Hematopoietic multipotent progenitor cell (in vitro differentiated cells): ENCODE measurements at regions not wholly inside any gene's neighbourhood (a gene's known extent, or its start where the extent isn't known, plus 50 kb on each side); places are given as distances from the start of the nearest gene placed in this dataset.
"Not testable (repeated sequence)": the region's sequence is repeated elsewhere in the genome, so short reads cannot be mapped to it uniquely, and the experiment has no call there.

Experiments
- DNase-seq, 3 donors: peaks; one replicate each; pipeline ENCODE4 v3.0.0-alpha.2; 2011 to 2015; ENCODE audit warnings: low read depth in 2 of 3, low spot score in 2 of 3

DNA sequence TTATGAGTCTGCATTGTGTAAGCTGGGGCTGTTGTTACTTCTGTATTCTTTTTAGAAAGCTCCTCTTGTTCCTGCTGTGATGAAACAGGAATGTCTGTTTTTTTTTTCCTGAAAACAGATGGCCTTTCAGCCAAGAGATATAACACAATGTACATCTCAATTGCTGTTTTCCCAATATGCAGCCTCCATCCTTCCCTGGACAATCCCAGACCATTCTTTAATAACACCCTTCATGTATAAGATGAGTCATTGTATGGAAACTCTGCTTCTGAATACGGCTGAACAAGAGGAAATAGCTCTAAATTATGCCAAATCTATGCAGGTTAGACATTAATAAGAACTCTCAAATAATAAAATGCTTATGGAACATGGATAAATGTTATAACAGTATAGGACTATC, 60.2 kb upstream of the LRRC4C start:
- no peak for DNase-seq

DNA sequence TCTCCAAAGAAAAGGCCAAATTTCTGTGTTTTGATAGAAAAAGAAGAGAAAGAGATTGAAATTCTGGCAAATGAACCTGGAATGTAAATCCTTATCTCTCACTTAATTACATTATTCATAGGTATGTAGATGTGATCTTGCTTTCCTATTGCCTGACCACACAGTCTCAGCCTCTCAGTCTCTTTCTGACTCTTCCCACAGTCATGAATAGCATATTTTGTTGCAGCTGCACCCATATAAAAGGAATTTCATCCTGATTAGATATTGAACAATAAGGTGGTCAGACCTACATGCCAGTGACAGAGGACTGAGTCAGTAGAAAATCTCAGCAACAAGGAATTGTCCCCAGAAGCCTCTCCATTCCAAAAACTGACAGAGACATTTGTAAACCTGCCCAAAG, 62.9 kb upstream of the LRRC4C start:
- DNase-seq = no peak

DNA sequence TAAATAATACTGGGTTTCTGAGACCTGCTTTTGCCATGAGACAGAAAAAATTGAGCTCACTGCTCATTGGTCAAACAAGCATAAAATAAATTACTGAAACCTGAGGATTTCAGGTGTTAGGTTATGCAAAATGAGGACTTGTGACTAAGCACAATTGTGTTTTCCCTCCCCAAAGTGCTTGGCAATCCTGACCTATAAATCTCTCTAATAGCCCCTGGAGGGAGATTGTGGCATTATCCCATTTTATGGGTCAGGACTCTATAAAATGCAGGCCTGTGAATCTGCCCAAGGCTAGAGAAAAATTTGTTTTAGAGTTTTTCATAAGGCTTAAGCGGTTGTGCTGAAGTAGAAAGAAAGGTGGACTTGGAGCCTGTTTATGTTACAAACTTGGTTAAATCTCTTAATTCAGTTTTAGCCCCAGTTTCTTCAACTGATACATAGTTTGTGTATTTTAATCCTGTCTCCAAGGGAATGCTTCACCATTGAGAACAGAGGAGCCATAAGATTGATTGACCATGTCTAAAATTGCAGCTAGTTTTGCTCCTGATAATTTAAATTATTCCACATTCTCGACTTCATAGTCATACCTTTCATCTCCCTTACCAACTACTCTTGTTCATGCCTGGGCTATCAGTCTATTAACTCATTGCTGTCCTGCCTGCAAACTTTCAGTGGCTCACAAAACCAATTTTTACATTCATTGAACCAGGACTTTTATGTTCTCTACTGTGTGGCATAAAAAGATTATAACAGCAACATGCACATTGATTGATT, 63.6 kb upstream of the LRRC4C start:
- DNase-seq = no peak

DNA sequence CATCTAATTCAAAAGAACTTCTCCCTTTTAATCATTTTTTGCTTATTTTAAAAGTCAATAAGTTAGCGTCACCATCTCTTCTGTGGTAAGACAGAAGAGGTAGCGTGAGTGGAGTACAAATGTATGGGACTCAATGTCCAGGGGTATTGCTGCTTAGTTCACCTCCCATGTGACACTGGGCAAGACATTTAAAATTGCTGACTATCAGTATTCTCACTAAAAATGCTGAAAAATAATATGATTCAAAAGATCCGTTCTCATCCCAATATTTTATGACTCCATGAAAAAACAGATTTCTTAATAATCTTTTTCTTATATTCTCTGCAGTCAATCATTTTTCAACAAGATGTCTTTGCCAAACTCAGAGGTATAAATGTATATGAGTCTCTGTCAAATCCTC, 68.1 kb upstream of the LRRC4C start:
- no peak for DNase-seq

DNA sequence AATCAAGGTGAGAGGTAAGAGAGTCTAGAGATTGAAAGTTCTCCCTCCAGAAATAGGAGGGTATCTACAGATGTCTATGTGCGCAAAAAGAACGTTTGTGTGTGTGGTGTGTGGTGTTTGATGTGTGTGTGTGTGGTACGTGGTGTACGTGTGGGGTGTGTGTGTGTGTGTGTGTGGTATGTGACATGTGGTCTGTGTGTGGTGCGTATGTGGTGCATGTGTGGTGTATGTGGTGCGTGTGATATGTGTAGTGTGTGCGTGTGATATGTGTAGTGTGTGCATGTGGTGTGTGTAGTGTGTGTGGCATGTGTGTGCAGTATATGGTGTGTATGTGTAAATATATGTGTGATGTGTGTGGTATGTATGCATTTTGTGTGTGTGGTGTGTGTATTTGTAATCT, 73.0 kb upstream of the LRRC4C start:
- DNase-seq = no peak

DNA sequence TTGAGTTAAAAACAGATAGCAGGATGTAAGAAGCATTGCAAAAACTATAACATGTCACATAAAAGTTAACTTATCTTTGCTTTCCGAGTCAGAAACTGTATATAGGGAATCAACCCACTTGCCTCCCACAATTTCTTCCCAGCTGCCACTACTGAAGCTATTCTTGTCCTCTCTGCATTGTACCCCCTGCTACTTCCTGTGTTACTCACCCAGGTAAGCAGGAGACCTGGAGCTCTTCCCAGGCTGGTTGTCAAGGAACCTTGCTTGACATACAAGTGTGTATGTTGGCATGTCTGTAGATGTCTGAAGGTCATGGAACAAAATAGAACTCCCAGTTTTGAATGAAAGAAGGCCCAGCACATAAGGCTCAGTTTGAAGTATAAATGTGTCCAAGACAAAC, 74.3 kb upstream of the LRRC4C start:
- DNase-seq = no peak

DNA sequence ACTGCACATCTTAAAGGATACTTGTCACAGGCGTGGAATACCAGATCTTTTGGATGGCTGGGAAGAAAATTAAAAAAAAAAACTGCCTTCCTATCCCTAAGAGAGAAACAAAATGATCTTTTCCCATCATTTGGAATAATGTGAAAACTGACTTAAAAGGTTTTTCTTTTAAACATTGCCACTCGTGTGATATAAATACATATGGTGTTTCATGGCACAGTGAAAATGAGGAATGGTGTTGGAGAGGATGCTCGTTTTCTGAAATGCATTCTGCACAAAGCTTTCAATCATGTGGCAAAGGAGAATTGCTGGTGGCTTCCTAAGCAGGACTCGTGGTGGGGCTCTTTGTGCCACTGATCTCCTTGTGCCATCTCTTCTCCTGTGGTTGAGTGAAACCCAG, 74.9 kb upstream of the LRRC4C start:
- no peak for DNase-seq

DNA sequence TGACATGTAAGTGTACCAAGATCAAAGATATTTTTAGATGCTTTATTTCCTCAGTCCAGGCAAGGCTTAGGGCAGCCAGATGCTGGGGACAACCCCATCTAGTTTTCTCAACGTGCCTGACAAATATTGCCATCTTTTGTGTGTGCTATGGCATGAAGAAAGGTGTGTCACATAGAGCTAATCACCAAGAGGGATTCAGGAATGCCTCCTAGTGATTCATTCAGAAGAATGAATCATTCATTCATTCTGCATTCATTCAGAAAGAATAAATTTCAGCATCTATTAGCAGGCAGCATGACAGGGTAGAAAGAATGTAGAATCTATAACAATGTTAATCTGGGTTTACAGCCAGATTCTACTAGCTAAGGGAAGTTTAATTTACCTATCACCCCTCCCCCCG, 75.4 kb upstream of the LRRC4C start:
- DNase-seq = no peak

DNA sequence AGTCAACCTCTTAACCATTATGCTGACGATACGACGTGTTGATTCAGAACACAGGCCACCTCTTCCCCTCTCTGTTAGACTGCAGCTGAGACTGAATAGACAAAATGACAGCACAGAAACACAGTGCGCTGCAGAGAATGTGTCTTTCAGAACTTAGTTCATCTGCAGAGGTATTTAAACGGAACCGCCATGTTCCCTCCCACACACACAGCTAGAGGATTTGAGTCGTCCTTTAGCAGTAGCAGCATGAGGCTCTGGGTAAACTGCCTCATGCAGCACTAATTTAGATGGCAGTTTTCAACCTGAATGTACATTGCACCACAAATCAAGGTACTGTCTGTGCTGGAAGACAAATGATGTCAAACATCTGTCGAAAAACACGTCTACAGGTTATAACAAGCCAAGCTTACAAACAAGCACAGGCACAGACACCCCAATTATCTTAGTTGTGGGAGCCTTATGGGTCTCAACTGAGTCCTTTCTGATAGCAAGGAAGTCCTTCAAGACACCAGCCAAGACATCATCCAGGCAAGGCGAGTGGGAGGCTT, 76.6 kb upstream of the LRRC4C start:
- no peak for DNase-seq

DNA sequence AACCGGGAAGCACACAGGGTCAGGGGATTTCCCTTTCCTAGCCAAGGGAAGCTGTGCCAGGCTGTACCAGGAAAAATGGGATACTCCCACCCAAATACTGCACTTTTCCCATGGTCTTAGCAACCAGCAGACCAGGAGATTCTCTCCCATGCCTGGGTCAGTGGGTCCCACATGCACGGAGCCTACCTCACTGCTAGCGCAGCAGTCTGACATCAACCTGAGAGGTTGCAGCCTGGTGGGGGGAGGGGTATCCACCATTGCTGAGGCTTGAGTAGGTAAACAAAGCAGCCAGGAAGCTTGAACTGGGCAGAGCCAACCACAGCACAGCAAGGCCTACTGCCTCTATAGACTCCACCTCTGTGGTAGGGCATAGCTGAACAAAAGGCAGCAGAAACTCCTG, 85.5 kb upstream of the LRRC4C start:
- DNase-seq = not testable (repeated sequence)

DNA sequence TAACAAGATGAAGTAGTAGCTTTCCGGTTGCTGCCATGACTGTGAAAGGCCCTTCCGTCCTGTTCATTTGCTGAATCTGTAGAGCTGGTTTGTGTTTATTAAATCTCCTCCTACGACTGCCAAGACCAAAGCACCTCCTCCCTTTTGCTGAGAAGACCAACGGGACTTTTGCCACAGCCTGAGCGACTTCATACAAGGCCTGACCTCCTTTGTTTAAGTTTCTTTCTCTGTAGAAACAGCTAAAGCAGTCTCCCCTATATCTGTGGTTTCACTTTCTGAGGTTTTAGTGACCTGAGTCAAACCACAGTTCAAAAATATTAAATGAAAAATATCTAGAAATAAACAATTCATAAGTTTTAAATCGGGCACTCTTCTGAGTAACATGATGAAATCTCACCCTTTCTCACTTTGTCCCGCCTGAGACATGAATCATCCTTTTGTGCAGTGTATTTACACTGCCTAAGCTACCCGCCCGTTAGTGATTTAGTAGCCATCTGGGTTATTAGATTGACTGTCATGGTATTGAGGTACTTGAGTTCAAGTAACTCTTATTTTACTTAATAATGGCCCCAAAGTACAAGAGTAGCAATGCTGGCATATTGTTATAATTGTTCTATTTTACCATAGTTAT, 119.1 kb upstream of the LRRC4C start:
- DNase-seq = no peak

DNA sequence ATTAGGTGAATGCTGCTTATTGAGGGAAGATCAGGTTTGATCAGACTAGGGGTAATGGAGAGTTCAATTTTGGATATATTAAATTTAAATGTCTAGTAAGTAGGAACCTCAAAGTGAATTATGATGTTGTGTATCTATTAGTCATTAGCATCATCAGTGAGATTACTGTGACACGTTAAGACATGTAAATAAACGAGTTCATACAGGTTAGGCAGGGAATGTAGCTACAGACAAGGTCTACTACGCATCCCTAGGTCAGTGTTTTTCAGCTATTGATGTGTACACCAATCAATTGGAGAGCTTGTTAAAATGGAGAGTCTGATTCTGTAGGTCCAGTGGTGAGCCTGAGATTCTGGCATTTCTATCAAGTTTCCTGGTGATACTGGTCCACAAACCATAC, 120.1 kb upstream of the LRRC4C start:
- no peak for DNase-seq

DNA sequence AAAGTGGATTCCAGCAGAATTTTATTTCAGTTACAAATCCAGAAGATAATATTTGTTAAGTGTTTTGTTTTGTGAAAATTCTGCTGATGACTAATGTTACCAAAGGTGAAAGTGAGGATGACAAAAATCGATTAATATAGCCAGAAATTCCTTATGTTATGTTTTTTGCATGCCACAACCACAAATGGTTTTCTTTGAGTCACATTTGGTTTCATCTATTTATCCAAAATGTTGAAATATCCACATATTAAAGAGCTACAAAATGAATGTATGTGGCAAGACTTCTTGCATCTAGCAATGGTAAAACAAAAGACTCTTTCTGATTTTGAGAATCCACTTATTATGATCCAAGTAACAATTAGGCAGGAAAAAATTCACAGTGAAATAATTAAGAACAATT, 150.1 kb upstream of the LRRC4C start:
- DNase-seq = no peak

DNA sequence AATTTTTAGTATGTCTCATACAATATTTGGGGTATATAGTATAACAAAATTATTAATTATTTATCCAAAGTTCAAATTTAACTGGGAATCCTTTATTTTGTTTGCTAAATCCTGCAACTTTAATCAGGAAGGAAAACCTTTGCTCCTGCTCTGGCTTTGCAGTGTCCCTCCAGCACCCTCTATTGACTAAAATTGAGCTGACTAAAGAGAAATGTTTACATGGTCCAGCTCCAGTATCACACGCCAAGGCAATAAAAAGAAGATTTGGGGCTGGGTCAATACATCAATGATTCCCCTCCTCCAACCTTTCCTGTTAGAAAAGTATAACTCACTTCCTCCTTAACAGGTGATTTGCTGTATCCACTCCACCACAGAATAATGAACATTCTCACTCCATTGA, 153.0 kb upstream of the LRRC4C start:
- no peak for DNase-seq

DNA sequence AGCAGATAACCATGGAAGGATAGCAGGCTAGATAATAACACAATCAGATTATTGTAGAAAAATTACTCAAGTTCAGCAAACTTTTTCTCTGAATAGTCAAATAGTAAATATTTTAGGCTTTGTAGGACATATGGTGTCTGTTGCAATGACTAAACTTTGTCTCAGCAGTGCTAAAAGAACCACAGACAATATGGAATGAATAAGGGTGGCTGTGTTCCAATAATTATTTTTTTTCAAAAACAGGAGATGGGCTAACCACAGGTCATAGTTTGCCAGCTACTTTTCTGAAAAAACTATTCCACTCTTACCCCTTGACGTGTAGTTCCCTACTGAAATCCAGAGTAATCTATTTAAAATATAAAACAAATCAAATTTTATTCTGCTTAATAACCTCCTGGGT, 153.9 kb upstream of the LRRC4C start:
- no peak for DNase-seq

DNA sequence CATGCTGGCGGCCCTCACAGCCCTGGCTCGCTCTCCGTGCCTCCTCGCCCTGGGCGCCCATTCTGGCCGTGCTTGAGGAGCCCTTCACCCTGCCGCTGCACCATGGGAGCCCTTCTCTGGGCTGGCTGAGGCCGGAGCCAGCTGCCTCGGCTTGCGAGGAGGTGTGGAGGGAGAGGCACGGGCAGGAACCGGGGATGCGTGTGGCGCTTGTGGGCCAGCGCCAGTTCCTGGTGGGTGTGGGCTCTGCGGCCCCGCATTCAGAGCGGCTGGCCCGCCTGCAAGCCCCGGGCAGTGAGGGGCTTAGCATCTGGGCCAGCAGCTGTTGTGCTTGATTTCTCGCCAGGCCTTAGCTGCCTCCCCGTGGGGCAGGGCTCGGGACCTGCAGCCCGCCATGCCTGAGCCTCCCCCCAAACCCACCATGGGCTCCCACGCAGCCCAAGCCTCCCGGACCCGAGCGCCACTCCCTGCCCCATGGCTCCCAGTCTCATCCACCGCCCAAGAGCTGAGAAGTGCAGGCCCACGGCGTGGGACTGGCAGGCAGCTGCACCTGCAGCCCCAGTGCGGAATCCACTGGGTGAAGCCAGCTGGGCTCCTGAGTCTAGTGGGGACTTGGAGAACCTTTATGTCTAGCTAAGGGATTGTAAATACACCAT, 163.4 kb upstream of the LRRC4C start:
- no peak for DNase-seq

DNA sequence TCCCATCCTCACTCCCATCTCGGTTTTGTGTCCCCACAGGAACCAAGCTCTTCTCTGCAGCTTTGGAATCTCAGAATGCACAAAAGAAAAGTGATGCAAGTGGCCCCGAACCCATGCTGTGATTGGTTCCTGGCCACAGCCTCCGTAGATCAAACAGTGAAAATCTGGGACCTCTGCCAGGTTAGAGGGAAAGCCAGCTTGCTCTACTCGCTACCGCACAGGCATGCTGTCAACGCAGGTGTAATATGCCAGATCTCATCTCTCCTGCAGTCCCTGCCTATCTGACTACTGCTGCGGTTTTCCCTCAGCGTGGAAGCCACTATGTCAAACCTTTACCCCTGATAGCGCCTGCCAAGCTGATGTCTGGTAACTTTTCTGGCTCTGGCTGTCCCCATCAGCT, 200.5 kb upstream of the LRRC4C start:
- DNase-seq = no peak

DNA sequence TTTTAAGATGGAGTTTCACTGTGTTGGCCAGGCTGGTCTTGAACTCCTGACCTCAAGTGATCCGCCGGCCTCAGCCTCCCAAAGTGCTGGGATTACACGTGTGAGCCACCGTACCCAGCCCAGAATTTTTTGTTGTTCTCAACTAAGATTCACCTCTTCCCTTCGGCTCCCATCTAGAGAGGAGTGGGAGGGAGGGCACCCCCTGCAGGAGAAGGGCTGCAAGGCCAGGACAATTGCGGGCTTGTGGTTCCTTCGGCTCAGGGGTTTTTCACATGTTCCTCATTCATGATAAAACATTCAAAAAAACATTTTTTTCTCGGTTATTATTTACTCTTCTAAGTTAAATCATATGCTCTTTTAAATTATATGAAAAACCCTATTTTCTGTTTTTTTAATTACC, 201.1 kb upstream of the LRRC4C start:
- DNase-seq = no peak

DNA sequence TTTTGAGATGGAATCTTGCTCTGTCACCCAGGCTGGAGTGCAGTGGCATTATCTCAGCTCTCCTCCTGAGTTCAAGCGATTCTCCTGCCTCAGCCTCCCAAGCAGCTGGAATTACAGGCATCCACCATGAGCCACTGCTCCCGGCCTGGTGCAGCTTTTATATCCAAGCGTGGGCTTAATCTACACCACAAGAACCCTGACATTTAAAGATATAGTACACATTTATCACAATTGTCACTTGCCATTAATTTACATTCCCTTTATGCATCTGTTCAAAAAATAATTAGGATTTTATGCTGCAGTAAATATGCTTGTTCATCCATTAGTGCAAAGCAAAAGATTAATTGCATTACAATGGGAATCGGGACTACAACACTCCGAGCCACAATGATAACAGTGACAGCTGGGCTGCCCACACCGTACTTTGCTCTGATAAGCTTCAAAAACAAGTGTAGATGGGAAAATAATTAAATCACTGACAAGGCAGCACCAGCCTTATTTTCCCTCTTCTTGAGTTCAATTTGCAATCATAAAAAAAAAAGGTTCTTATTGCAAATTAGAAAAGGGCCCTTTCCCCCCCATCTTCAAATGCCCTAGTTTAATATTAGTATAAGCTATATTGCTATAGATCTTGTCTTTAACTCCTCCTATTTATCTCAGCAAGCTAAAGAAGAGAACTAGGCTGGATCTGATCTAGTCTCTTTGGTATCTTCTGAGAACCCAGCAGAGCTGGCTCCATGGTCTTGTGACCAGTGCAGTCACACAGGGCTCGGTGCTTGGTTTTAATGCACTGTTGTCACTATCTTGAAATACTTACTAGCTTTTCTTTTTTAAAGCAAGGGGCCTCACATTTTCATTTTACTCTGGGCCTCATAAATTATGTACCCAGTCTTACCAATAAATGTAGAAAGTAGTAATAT, 206.2 kb upstream of the LRRC4C start:
- DNase-seq = no peak

DNA sequence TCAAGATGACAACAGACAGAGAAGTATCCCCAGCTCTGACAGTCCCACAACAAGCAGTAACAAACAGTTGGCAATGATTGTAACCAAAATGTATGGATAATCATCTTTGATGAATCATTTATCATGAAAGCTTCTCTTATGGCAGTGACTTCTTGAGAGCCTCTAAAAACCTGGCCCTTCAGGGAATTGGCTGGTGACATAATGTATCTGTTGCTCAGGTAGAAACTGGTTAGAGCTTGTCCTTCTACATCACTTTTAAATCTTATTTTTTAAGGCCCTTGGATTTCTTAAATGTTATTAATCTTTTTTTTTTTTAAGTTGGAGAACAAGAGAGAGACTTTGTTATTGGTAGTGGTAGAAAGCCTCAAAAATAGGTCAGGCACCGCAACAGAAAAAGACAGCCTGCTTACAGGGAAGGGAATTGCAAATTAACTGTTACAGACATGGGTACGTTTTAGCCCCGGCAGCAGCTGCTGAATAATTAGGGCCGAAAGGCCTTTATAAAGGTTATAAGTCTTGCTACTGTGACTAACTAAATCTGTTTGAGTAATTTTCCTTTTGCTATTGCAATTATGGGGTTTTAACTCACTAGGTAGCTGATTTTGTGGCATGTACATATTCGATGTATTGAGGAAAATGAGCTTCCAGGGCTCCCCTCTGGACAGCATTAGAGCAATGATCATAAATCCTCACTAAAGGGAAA, 207.7 kb upstream of the LRRC4C start:
- no peak for DNase-seq
